Neuron (in vitro differentiated cells): ENCODE measurements at regions not wholly inside any gene's neighbourhood (a gene's known extent, or its start where the extent isn't known, plus 50 kb on each side); places are given as distances from the start of the nearest gene placed in this dataset.

Experiments
- H2AFZ ChIP-seq: one replicate; pipeline ENCODE4 v1.6.1; 2013; ENCODE audit warnings: low read depth, mild to moderate bottlenecking, inconsistent platforms, low read length, moderate library complexity
- H3K27me3 ChIP-seq: one replicate; pipeline ENCODE4 v1.6.1; 2013; ENCODE audit warnings: low read length; ENCODE audit not compliant: insufficient read depth
- H3K36me3 ChIP-seq: one replicate; pipeline ENCODE4 v1.6.1; 2013; ENCODE audit warnings: low read length; ENCODE audit not compliant: insufficient read depth
- H3K4me1 ChIP-seq: one replicate; pipeline ENCODE4 v1.6.1; 2013; ENCODE audit warnings: low read length; ENCODE audit not compliant: insufficient read depth
- H3K4me3 ChIP-seq: 2 replicates; pipeline ENCODE4 v1.5.1; 2013; ENCODE audit warnings: mild to moderate bottlenecking, low read length, moderate library complexity
- H3K9me3 ChIP-seq: one replicate; pipeline ENCODE4 v1.6.1; 2013; ENCODE audit warnings: low read length

GRCh38 chr5:91670563-91670962, 287.4 kb upstream of the ARRDC3 start:
- H3K27me3 ChIP-seq, result no peaks in the 10 kb centered on the region
- H3K36me3 ChIP-seq, result no peaks in the 10 kb centered on the region
- H2AFZ ChIP-seq, result peak overlapping the region; percentile 84
- peaks cover 2% of the 10 kb centered on the region for H3K9me3 ChIP-seq
- H3K4me3 ChIP-seq, result peak overlapping the region; percentile 17
- H3K4me1 ChIP-seq, result peaks cover 16% of the 10 kb centered on the region

DNA sequence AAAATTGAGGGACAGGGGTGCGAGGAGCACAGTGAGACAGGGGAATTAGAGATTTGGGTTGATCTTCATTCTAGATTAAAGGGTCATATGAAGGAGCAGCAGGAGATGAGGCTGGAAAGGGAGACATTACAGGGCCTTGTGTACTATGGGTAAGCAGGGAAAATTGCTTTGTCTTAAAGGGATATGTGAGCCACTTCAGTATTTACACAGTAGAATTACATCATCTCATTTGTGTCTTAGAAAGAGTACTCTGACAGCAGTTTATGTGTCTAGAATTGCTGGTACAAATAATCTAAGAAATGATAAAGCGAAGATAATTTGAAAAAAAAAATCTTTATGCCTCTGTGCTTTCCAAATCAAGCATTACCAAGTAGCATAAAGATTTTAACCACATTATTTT, 287.0 kb upstream of the ARRDC3 start:
- Histone ChIP-seq H3K4me3 (peak overlapping the region; percentile 17), H3K9me3 (peaks cover 2% of the 10 kb centered on the region), H2AFZ (peak overlapping the region; percentile 84), H3K36me3 (no peaks in the 10 kb centered on the region), H3K4me1 (peaks cover 16% of the 10 kb centered on the region), H3K27me3 (no peaks in the 10 kb centered on the region)

- Histone ChIP-seq H3K4me3 (no peak overlapping the region), H3K36me3 (no peaks in the 10 kb centered on the region)
Measured at GRCh38 chr5:91668261-91668660, 285.1 kb upstream of the ARRDC3 start.

GRCh38 chr5:91652678-91653077, 269.6 kb upstream of the ARRDC3 start:
- H3K4me1 ChIP-seq, result no peaks in the 10 kb centered on the region
- H3K27me3 ChIP-seq, result no peaks in the 10 kb centered on the region
- H3K4me3 ChIP-seq, result no peak overlapping the region
- H3K9me3 ChIP-seq, result peaks cover 9% of the 10 kb centered on the region
- no peaks in the 10 kb centered on the region for H3K36me3 ChIP-seq
- no peak overlapping the region for H2AFZ ChIP-seq

More at GRCh38 chr5:91668261-91668660, 285.1 kb upstream of the ARRDC3 start:
- no peaks in the 10 kb centered on the region for H3K27me3 ChIP-seq
- H3K4me1 ChIP-seq, result peaks cover 16% of the 10 kb centered on the region
- no peak overlapping the region for H2AFZ ChIP-seq
- H3K9me3 ChIP-seq, result no peaks in the 10 kb centered on the region

DNA sequence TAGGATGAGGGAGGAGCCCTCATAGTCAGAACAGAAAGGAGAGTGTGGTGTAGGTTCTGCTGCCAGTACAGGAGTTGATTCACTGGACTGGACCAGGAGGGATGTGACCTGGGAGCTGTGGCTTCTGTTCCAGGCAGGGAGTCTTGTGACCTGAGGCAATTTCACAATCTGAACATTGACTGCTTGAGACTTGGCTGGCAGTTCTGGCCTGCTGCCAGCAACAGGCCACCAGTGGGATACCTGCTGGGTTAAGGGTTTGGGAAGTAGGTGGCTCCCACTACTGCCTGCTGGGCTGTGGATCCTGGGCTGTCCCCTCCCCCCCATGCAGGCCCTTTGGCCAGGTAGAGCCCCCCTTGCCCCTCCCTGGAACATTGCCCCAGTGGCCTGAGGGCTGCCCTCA, 268.6 kb upstream of the ARRDC3 start:
- Histone ChIP-seq H3K4me1 (no peaks in the 10 kb centered on the region), H3K36me3 (no peaks in the 10 kb centered on the region), H3K27me3 (no peaks in the 10 kb centered on the region), H2AFZ (no peak overlapping the region), H3K9me3 (peaks cover 6% of the 10 kb centered on the region), H3K4me3 (no peak overlapping the region)

DNA sequence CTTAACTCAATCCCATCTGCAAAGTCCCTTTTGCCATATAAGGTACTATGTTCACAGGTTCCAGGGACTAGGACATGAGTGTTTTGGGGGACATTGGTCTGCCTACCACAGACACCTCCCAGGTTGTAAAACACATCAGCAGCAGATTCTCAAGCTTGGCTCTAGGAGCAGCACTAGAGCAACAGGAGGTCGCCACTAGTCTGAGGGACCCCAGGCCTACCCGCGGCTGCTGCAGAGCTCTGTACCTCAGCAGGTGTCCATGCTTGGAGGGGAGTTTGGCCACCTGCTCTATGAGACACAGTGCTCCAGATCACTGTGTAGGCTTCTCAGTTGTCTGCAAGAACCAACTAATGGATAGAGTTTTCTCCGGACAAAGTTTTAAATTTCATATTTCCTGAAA, 262.2 kb upstream of the ARRDC3 start:
- H2AFZ ChIP-seq, result no peak overlapping the region
- H3K4me1 ChIP-seq, result peaks cover 26% of the 10 kb centered on the region
- H3K9me3 ChIP-seq, result no peaks in the 10 kb centered on the region
- no peaks in the 10 kb centered on the region for H3K36me3 ChIP-seq
- H3K4me3 ChIP-seq, result no peak overlapping the region
- no peaks in the 10 kb centered on the region for H3K27me3 ChIP-seq

DNA sequence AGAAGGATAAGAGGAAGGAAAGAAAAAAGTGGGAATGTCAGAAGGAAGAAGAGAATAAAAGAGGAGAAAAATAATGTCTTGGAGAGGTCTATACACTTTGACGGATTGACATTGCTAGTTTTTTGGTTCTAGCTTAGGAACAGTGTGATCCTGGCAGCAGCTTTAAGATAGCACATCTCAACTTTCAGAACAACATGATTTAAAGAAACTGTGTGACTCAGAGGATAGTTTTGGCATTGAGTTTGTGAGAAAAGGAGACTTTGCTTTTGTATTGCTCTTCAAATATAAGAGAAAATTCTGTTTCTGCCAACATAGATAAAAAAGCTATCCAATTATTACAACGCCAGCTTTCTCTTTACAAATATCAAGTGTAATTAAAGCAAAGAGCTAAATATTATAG, 260.7 kb upstream of the ARRDC3 start:
- Histone ChIP-seq H3K4me3 (no peak overlapping the region), H3K9me3 (no peaks in the 10 kb centered on the region), H3K36me3 (no peaks in the 10 kb centered on the region), H3K27me3 (no peaks in the 10 kb centered on the region), H3K4me1 (peaks cover 41% of the 10 kb centered on the region), H2AFZ (no peak overlapping the region)

DNA sequence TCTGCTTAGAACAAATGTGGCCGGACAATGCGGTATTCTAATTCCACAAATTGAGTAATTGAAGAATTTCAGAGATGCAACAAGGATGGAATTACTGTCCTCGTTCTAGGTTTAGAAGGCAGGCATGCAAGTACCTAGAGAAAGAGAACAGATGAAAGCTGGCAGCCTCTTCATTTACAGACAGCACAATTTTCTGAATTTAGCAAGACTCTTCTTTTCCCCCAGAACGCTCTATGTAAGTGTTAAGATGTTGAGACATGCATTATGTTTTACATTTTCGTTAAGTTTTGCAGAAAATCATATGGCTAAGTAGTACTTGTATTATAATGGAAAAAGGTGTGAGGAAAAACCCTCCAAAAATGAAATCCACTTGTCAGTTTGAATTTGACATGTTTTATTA, 259.5 kb upstream of the ARRDC3 start:
- Histone ChIP-seq H3K27me3 (no peaks in the 10 kb centered on the region), H3K4me1 (peaks cover 43% of the 10 kb centered on the region), H3K9me3 (no peaks in the 10 kb centered on the region), H3K4me3 (no peak overlapping the region), H2AFZ (no peak overlapping the region), H3K36me3 (no peaks in the 10 kb centered on the region)

DNA sequence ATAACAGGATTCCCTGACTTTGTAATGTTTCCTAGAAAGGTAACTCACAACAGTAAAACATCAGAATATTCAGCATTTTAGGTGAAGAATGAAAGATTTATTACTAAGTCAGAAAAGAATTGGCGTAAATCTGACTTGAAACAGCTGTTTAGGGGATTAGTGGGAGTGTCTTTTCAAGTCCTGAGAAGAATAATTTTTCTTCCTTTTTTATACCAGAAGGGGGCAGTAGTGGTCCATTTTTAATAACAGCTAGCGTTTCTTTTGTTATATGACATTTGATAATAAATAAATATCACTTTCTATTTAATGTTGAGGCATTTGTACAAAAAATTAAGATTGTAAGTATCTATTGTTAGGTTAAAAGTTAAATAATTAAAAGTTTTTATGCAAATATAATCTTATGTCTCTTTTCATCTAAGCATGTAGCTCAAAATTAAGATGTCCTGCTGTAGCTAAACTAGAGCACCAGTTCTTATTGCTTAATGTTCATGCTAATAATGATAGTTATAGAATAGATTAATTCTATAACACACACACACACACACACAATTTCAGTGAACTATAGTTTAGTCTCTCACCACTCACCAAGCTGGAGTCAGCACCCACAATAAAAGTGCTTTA, 258.7 kb upstream of the ARRDC3 start:
- H3K27me3 ChIP-seq, result no peaks in the 10 kb centered on the region
- H3K9me3 ChIP-seq, result no peaks in the 10 kb centered on the region
- H2AFZ ChIP-seq, result no peak overlapping the region
- no peaks in the 10 kb centered on the region for H3K36me3 ChIP-seq
- no peak overlapping the region for H3K4me3 ChIP-seq
- H3K4me1 ChIP-seq, result peaks cover 43% of the 10 kb centered on the region

DNA sequence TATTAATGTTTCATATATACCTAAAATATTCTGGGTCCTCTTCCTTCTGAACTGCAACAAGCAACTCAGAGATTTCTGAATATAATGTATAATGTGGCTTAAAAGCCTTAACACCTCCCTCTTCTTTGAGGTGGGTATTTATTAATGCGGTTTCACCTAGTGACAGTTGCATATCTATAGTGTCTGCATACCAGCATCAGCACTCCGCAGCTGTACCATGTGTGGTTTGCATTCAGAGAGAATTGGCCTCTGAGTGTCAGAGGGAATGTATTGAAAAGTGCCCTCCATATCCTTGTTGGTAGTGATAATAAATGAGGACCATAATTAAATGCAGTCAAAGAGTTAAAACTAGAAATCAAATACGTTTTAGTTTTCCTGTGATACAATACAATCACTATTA, 256.6 kb upstream of the ARRDC3 start:
- Histone ChIP-seq H3K4me1 (peaks cover 51% of the 10 kb centered on the region), H3K27me3 (no peaks in the 10 kb centered on the region), H3K4me3 (no peak overlapping the region), H3K36me3 (no peaks in the 10 kb centered on the region), H2AFZ (no peak overlapping the region), H3K9me3 (no peaks in the 10 kb centered on the region)

DNA sequence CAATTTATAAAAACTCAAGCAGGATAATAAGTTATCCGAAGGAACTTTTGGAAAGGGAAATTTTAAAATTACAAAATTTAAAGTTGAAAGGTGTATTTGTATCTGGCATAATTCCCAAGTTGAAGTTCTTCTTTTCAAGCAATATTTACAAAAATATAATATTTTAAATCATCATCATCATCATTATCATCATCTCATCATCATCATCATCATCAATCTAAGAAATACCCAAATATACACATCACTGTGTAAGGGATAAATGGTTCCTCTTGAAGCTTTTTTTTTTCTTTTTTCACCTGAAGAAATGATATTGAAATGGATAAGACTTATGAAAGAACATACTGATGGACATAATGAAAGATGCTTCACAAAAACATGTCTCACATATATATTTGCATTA, 254.9 kb upstream of the ARRDC3 start:
- H3K9me3 ChIP-seq, result no peaks in the 10 kb centered on the region
- H3K36me3 ChIP-seq, result no peaks in the 10 kb centered on the region
- H3K4me3 ChIP-seq, result no peak overlapping the region
- no peak overlapping the region for H2AFZ ChIP-seq
- peaks cover 63% of the 10 kb centered on the region for H3K4me1 ChIP-seq
- H3K27me3 ChIP-seq, result no peaks in the 10 kb centered on the region

- no peak overlapping the region for H3K4me3 ChIP-seq
- no peaks in the 10 kb centered on the region for H3K27me3 ChIP-seq
- H3K9me3 ChIP-seq, result no peaks in the 10 kb centered on the region
- no peak overlapping the region for H2AFZ ChIP-seq
- H3K36me3 ChIP-seq, result no peaks in the 10 kb centered on the region
- H3K4me1 ChIP-seq, result peaks cover 65% of the 10 kb centered on the region
Measured at GRCh38 chr5:91635950-91636734, 253.0 kb upstream of the ARRDC3 start.

DNA sequence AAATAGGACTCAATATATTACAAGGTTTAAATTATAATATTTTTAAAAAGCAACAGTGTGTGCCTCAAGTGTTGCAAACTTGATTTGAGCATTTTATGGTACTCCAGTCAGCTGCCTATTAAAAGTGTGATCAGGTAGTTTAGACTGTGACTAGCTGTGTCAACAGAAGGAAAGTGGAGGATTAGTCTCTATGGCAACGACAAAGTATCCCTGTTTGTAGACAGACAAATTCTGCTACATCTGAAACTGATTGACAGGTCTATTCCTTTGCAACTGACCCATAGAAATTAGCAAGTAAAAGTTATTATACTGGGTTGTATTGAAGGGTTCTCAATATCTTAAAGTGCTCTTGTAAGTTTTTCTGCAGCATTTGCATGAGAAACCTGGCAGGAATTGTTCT, 249.8 kb upstream of the ARRDC3 start:
- Histone ChIP-seq H2AFZ (no peak overlapping the region), H3K9me3 (no peaks in the 10 kb centered on the region), H3K4me1 (peaks cover 44% of the 10 kb centered on the region), H3K27me3 (no peaks in the 10 kb centered on the region), H3K4me3 (no peak overlapping the region), H3K36me3 (no peaks in the 10 kb centered on the region)
